Hepatocyte (in vitro differentiated cells): ENCODE measurements at regions not wholly inside any gene's neighbourhood (a gene's known extent, or its start where the extent isn't known, plus 50 kb on each side); places are given as distances from the start of the nearest gene placed in this dataset.

ENCODE experiments used
- CTCF ChIP-seq: fragments of 200-600 bp; sonication (generic); IDR thresholded peaks from 2 replicates; pipeline ENCODE4 v1.5.1; 2016; ENCODE audit warnings: antibody characterized with exemption, mild to moderate bottlenecking; ENCODE audit not compliant: poor library complexity
- EZH2 ChIP-seq: fragments of 200-600 bp; sonication (generic); IDR thresholded peaks from 2 replicates; pipeline ENCODE4 v1.6.1; 2016; ENCODE audit warnings: antibody characterized with exemption, mild to moderate bottlenecking, borderline replicate concordance
- EZH2phosphoT487 ChIP-seq: fragments of 200-600 bp; sonication (generic); IDR thresholded peaks from one replicate; pipeline ENCODE4 v1.6.1; 2018; ENCODE audit warnings: antibody characterized with exemption, mild to moderate bottlenecking, low read depth, moderate library complexity; ENCODE audit not compliant: unreplicated experiment, severe bottlenecking

- TF ChIP-seq CTCF = no peak
- TF ChIP-seq EZH2 = no peak
- no peak for TF ChIP-seq EZH2phosphoT487
Observed at GRCh38 chr11:28471537-28471936, 363.3 kb downstream of the METTL15 start.
